ENCODE measurements at regions not wholly inside any gene's neighbourhood (a gene's known extent, or its start where the extent isn't known, plus 50 kb on each side); places are given as distances from the start of the nearest gene placed in this dataset.

DNA sequence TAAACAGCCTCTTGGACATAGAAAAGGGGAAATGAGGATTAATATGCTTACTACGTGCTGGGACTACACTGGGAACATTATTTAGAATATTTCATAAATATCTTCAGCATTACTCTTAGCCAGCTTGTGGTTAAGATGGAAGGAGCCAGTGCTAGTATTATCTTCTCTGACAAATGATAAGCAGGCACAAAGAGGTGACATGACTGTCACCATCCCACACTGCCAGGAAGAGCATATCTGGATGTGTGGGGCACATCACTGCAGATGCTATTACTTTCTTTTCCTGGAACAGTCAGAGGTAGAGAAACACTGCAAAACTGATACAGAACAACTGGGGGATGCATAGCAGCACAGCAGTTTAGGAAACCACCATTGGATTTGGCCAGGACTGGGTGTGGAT is 281.0 kb upstream of the TNC start:
- ATAC-seq: no peak
- Histone ChIP-seq H3K27ac (no peak overlapping the region), H3K27me3 (no peaks in the 10 kb centered on the region), H3K9me3 (no peaks in the 10 kb centered on the region), H3K36me3 (no peaks in the 10 kb centered on the region), H3K4me1 (no peaks in the 10 kb centered on the region), H3K4me3 (no peak overlapping the region)
- no peak for DNase-seq
- WGBS, 2 donors: 54 to 71% methylated on average over 1 of the region's 1 CpG
- FAIRE-seq: no peak
- intact Hi-C loops (cut with DNase I): no loop called here
- TF ChIP-seq, protein P1, sequence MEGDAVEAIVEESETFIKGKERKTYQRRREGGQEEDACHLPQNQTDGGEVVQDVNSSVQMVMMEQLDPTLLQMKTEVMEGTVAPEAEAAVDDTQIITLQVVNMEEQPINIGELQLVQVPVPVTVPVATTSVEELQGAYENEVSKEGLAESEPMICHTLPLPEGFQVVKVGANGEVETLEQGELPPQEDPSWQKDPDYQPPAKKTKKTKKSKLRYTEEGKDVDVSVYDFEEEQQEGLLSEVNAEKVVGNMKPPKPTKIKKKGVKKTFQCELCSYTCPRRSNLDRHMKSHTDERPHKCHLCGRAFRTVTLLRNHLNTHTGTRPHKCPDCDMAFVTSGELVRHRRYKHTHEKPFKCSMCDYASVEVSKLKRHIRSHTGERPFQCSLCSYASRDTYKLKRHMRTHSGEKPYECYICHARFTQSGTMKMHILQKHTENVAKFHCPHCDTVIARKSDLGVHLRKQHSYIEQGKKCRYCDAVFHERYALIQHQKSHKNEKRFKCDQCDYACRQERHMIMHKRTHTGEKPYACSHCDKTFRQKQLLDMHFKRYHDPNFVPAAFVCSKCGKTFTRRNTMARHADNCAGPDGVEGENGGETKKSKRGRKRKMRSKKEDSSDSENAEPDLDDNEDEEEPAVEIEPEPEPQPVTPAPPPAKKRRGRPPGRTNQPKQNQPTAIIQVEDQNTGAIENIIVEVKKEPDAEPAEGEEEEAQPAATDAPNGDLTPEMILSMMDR (IDR thresholded peaks at IDR 0.05): no peak

DNA sequence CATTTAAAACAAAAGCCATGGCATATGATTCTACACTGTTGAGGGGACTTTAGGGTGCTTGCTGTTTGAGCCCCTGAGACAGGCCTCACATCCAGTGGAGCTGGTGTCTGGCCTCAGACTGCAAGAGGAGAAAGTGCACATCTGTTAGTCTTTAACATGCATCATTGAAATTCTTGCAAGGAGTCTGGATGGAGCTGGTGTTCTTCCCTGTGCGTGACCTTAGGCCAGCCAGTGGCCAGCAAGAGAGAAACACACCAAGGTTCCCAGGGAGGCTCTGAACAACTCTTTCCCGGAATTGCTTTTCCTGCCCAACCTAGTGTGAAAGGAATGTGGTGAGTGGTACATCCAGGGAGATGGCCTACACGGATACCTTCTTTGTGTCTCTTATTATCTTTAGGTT is 282.8 kb upstream of the TNC start:
- Histone ChIP-seq H3K4me3 (no peak overlapping the region), H3K9me3 (no peaks in the 10 kb centered on the region), H3K36me3 (no peaks in the 10 kb centered on the region), H3K4me1 (no peaks in the 10 kb centered on the region), H3K27ac (no peak overlapping the region), H3K27me3 (no peaks in the 10 kb centered on the region)
- TF ChIP-seq, protein P1 (IDR thresholded peaks at IDR 0.05): no peak
- DNase-seq (no peak), ATAC-seq (no peak), FAIRE-seq (no peak)
- 60 to 64% methylated on average over 3 of the region's 3 CpGs for WGBS, 2 donors
- intact Hi-C loops (cut with DNase I): no loop called here

DNA sequence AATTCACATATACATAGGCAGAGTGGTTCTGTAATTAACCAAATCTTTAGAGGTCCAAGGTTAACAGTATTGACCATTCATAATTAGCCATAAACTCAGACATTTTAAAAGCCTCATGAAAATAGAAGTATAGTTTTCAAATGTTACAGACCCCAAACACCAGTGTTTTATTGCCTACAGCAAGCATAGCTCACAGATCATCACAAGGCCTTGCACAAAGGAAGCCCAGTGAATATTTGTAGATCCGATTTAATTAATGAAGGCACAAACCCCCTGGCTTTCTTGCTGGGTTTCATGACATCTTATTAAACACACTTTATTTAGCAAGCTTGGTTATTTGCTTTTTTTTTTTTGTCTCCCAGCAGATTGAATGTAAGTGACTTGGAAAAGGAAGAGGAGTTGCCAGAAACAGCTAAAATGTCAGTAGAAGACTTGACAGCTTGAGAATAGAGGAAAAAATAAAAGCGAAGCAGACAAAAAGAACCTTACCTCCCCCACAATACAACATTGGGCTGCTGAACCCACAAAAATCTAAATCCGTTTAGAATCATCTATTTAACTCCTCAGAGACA is 283.9 kb upstream of the TNC start:
- H3K36me3 ChIP-seq: no peaks in the 10 kb centered on the region
- H3K4me3 ChIP-seq: no peak overlapping the region
- no peak overlapping the region for H3K27ac ChIP-seq
- DNase-seq (no peak), FAIRE-seq (no peak), ATAC-seq (no peak)
- no peaks in the 10 kb centered on the region for H3K27me3 ChIP-seq
- WGBS, 2 donors: 46 to 59% methylated on average over 3 of the region's 3 CpGs
- H3K9me3 ChIP-seq: no peaks in the 10 kb centered on the region
- intact Hi-C loops (cut with DNase I): no loop called here
- TF ChIP-seq, protein P1 (IDR thresholded peaks at IDR 0.05): no peak
- H3K4me1 ChIP-seq: no peaks in the 10 kb centered on the region

DNA sequence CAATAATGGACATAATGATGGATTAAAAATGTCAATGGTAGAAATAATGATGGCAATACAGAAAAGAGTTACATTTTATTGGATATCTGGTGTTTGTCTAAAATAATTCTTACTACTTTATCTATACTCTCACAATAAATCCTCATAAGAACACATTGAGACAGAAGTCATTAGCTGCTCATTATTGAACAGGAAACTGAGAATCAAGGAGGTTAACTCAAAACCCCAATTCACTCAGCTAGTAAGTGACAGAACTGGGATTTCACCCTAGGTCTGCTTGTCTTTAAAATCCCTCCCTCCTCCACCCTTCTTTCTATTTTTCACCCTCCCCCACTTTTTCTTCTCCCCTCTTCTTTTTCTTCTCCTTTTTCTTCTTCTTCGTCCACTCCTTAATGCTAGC is 285.8 kb upstream of the TNC start:
- Histone ChIP-seq H3K27me3 (no peaks in the 10 kb centered on the region), H3K4me1 (no peaks in the 10 kb centered on the region), H3K36me3 (no peaks in the 10 kb centered on the region), H3K9me3 (no peaks in the 10 kb centered on the region), H3K27ac (no peak overlapping the region), H3K4me3 (no peak overlapping the region)
- WGBS, 2 donors: 53 to 78% methylated on average over 1 of the region's 1 CpG
- FAIRE-seq (no peak), ATAC-seq (no peak), DNase-seq (no peak)
- intact Hi-C loops (cut with DNase I): no loop called here
- TF ChIP-seq, protein P1 (IDR thresholded peaks at IDR 0.05): no peak

DNA sequence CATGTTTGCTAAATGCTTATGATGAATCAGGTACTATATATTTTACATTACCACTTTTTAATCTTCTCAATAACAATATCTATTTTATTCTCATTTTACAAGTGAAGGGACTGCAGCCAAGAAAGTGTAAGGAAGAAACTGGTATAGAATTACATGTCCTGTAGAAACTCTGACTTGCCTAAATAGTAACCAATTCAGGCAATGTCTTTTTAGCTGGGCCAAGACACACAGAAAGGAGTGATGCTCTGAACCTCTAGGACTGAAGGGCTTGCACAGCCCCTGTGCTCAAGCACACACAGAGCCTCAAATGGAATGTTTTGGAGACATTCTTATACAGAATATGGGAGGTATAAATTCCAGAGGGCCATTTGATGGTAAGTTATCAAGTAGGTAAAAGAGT is 286.4 kb upstream of the TNC start:
- H3K27me3 ChIP-seq: no peaks in the 10 kb centered on the region
- no peaks in the 10 kb centered on the region for H3K9me3 ChIP-seq
- H3K27ac ChIP-seq: no peak overlapping the region
- H3K4me3 ChIP-seq: no peak overlapping the region
- ATAC-seq (no peak), DNase-seq (no peak), FAIRE-seq (no peak)
- intact Hi-C loops (cut with DNase I): no loop called here
- no peaks in the 10 kb centered on the region for H3K36me3 ChIP-seq
- H3K4me1 ChIP-seq: no peaks in the 10 kb centered on the region
- TF ChIP-seq, protein P1 (IDR thresholded peaks at IDR 0.05): no peak
